ENCODE measurements at regions not wholly inside any gene's neighbourhood (a gene's known extent, or its start where the extent isn't known, plus 50 kb on each side); places are given as distances from the start of the nearest gene placed in this dataset.

DNA sequence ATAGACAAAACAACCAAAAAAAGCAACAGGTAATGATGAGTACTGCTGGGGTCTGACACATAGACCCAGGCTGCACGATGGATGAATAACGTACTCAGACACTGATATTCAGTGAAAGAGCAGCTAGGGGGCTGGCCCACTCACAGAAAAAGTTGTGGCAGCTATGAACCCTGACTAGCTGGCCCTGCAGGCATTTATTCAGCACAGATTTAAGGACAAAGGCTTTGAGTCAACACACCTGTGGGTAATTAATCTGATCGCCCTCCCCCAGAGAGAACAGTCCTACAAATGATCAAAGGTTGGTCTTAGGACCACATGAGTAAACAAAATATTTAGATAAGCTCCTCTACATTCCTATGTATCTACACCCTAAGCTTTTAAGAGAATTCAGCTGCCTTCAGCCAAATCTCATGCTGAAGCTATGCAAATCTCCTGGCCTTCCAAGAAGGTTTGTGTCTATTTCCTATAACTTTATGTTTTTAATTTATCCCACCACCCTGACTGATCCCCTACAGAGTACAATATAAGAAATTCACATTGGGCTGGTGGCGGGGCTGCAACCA lies 81.7 kb upstream of the NXT1 start:
- no peaks in the 10 kb centered on the region for H3K36me3 ChIP-seq
- H3K27me3 ChIP-seq = no peaks in the 10 kb centered on the region
- intact Hi-C loops (cut with DNase I) = no loop called here
- no peak for TF ChIP-seq CTCF (IDR thresholded peaks at IDR 0.05)
- DNase-seq (no peak), ATAC-seq (no peak)
- H3K4me1 ChIP-seq = peaks cover 3% of the 10 kb centered on the region
- H3K4me3 ChIP-seq = no peak overlapping the region
- peak overlapping the region; percentile 61 for H3K27ac ChIP-seq
- no peaks in the 10 kb centered on the region for H3K9me3 ChIP-seq

DNA sequence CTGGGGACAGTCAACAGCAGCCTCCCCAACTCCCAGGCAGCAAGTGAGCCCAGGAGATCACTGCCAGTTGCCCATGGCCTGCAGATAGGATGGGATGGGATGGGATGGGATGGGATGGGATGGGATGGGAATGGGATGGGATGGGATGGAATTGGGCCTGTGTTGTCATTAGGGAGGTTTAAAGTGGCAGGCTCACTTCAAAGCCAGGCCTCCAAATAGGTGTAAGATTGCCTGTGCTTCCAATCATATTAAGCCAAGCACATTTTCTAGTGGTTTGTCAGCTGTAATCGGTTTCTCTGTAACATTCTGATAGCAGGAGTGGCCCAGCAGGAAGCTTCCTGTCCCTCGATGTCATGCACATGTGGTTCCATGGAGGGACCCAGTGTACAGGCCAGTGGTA lies 82.7 kb upstream of the NXT1 start:
- TF ChIP-seq CTCF (IDR thresholded peaks at IDR 0.05) = no peak
- intact Hi-C loops (cut with DNase I) = no loop called here
- Histone ChIP-seq H3K27me3 (no peaks in the 10 kb centered on the region), H3K9me3 (no peaks in the 10 kb centered on the region), H3K4me1 (peaks cover 3% of the 10 kb centered on the region), H3K4me3 (no peak overlapping the region), H3K27ac (no peak overlapping the region), H3K36me3 (no peaks in the 10 kb centered on the region)
- DNase-seq = no peak
- no peak for ATAC-seq

GRCh38 chr20:23266530-23267398 lies 83.8 kb upstream of the NXT1 start:
- Histone ChIP-seq H3K4me3 (no peak overlapping the region), H3K27ac (no peak overlapping the region), H3K27me3 (no peaks in the 10 kb centered on the region), H3K4me1 (peaks cover 3% of the 10 kb centered on the region), H3K9me3 (no peaks in the 10 kb centered on the region), H3K36me3 (no peaks in the 10 kb centered on the region)
- no peak for DNase-seq
- ATAC-seq = no peak
- no peak for TF ChIP-seq CTCF (IDR thresholded peaks at IDR 0.05)
- intact Hi-C loops (cut with DNase I) = no loop called here

DNA sequence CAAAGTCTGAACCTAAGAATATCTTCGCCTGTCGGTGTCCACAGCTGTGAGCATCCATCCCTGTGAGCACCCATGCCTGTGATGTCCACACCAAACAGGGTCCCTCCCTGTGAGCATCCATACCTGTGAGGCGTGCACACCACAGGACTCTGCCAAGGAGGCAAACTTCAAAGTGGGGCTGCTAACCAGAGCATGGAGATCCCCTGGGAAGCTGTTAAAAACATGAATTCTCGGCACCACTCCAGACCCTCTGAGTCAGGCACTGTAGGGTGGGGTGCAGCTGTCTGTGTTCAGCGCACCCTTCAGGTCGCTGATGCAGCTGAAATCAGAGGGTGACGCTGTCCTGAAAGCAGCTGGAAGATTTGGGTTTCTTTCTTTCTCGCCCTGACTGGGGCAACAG lies 85.4 kb upstream of the NXT1 start:
- no peak for ATAC-seq
- no peak for TF ChIP-seq CTCF (IDR thresholded peaks at IDR 0.05)
- intact Hi-C loops (cut with DNase I) = no loop called here
- Histone ChIP-seq H3K36me3 (no peaks in the 10 kb centered on the region), H3K27ac (no peak overlapping the region), H3K27me3 (no peaks in the 10 kb centered on the region), H3K4me3 (no peak overlapping the region), H3K9me3 (no peaks in the 10 kb centered on the region), H3K4me1 (peaks cover 3% of the 10 kb centered on the region)
- no peak for DNase-seq

DNA sequence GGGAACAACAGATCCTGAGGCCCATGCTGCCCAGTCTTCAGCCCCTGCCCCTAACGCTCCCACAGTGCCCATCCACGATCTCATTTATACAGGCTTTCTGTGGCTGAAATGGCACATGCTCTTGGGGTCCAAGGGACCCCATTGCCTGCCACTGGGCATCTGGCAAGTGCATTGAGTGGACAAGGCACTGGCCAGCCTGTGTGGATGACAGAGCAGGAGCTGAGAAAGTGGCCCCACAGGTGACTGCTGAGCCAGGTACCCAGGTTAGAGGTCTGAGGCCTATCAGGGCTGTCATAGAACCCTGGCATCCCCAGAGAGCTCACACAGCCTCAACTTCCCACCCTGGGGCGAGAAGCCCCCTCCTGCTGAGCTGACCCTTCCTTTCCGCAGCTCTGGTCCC lies 86.0 kb upstream of the NXT1 start:
- DNase-seq (no peak), ATAC-seq (no peak)
- Histone ChIP-seq H3K4me1 (peaks cover under 1% of the 10 kb centered on the region), H3K9me3 (no peaks in the 10 kb centered on the region), H3K27ac (no peak overlapping the region), H3K4me3 (no peak overlapping the region), H3K27me3 (no peaks in the 10 kb centered on the region), H3K36me3 (no peaks in the 10 kb centered on the region)
- intact Hi-C loops (cut with DNase I) = no loop called here
- no peak for TF ChIP-seq CTCF (IDR thresholded peaks at IDR 0.05)
